ENCODE measurements at regions not wholly inside any gene's neighbourhood (a gene's known extent, or its start where the extent isn't known, plus 50 kb on each side); places are given as distances from the start of the nearest gene placed in this dataset.
A peak's percentile ranks its signal among the peaks of the same experiment; 100 is the strongest.
"Not testable (repeated sequence)": the region's sequence is repeated elsewhere in the genome, so short reads cannot be mapped to it uniquely, and the experiment has no call there.

DNA sequence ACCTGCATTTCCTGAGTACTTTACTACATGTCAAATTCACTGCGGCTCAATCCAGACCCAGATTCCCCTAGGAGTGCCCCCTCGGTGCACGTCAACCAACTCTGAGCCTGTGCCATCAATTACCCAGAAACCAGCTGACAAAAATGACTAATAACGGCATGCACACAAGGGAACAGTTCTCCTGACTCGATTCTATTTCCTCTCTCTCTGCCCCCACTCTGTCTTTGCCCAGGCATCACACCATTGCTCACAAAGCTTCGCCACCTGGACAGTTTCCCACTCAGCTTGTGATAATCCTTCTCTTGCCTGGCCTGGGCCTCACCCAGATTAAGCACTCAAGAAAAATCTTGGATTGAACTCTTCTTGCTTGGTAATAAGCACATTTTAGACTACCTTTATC lies 115.3 kb upstream of the NDUFV2 start:
- no peak for DNase-seq (ENCODE audit: low read depth)
- TF ChIP-seq, protein P1, sequence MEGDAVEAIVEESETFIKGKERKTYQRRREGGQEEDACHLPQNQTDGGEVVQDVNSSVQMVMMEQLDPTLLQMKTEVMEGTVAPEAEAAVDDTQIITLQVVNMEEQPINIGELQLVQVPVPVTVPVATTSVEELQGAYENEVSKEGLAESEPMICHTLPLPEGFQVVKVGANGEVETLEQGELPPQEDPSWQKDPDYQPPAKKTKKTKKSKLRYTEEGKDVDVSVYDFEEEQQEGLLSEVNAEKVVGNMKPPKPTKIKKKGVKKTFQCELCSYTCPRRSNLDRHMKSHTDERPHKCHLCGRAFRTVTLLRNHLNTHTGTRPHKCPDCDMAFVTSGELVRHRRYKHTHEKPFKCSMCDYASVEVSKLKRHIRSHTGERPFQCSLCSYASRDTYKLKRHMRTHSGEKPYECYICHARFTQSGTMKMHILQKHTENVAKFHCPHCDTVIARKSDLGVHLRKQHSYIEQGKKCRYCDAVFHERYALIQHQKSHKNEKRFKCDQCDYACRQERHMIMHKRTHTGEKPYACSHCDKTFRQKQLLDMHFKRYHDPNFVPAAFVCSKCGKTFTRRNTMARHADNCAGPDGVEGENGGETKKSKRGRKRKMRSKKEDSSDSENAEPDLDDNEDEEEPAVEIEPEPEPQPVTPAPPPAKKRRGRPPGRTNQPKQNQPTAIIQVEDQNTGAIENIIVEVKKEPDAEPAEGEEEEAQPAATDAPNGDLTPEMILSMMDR (IDR thresholded peaks at IDR 0.05; ENCODE audit: control insufficient read depth, extremely low read depth, insufficient read depth) = no peak
- H3K4me3 ChIP-seq (ENCODE audit: low read depth, low read length) = no peak overlapping the region

DNA sequence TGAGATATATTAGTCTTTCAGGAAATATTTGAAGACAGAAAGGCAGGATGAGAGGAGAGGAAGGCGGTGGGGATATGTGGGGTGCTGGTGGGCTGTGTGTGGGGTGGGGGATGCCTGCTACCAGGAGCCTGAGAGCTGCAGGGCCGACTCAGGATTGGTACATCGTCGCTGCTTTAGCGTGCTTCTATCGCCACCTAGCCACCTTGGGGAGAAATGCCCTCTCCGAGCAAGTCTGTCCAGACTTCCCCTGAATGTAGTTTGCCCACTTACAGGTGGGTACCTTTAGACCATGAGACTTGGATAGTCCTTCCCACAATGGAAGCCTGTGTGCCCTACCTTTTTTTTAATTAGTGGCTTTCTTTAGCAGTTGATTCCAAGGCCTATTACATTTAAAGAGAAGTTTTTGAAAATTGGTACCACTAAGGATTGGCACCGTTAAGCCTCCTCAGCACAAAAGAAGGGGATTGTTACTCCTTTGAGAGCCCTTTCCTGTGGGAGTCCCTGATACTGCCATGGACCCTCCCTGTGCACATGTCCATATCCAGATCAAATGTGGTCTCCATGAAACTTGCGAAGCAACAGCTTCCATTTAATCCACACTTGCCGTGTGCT lies 114.1 kb upstream of the NDUFV2 start:
- H3K4me3 ChIP-seq (ENCODE audit: low read depth, low read length) = no peak overlapping the region
- DNase-seq (ENCODE audit: low read depth) = peak; percentile 14
- TF ChIP-seq, protein P1 (IDR thresholded peaks at IDR 0.05; ENCODE audit: control insufficient read depth, extremely low read depth, insufficient read depth) = peak; percentile 93

GRCh38 chr18:8989017-8989416 lies 113.5 kb upstream of the NDUFV2 start:
- no peak for DNase-seq (ENCODE audit: low read depth)
- TF ChIP-seq, protein P1 (IDR thresholded peaks at IDR 0.05; ENCODE audit: control insufficient read depth, extremely low read depth, insufficient read depth) = no peak
- H3K4me3 ChIP-seq (ENCODE audit: low read depth, low read length) = no peak overlapping the region

DNA sequence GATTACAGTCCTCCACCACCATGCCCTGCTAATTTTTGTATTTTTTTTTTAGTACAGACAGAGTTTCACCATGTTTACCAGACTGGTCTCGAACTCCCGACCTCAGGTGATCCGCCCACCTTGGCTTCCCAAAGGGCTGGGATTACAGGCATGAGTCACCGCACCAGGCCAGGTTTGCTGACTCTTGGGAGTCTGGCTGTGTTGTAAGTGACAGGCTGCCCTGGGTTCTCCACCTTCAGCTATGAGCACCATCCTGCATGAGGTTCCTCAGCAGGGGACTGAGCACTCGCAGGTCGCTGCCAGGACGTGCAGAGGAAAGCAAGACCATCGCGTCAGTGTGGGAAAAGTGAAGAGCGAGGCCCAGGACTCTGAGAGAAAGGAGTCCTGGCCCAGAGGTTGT lies 112.6 kb upstream of the NDUFV2 start:
- no peak overlapping the region for H3K4me3 ChIP-seq (ENCODE audit: low read depth, low read length)
- TF ChIP-seq, protein P1 (IDR thresholded peaks at IDR 0.05; ENCODE audit: control insufficient read depth, extremely low read depth, insufficient read depth) = no peak

DNA sequence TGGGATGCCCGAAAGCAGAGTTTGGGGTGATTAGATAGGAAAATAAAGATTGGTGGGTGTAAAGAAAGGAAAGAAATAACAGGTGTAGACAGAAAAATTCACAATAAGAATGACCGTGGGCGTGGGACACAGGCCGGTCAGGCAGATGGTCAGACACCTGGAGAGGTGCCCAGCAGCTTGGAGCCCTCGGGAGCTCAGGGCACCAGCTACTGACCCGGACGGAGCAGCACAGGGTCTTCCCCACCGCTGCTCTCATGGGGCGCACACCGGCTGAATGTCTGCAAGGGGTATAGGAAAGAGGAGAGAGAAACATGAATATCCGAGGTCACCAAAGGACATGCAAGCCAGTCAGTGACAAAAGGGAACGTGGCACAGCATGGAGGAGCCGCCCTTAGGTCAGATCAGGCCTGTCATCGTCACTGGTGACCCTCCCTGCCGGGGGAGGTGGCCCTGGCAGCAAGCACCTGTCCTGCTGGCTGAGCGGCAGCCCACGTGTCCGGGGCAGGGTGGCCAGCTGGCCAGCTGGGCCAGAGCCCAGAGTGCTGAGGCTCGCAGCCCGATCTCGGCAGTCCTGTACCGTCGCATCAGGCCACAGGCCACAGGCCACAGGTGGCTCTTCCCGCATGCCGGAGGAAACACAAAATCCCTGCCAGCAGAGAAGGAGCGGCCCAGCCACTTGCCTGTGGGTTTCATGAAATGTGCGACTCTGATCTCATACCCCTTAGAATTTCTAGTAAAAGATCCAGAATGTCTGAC lies 112.0 kb upstream of the NDUFV2 start:
- TF ChIP-seq, protein P1 (IDR thresholded peaks at IDR 0.05; ENCODE audit: control insufficient read depth, extremely low read depth, insufficient read depth) = no peak
- H3K4me3 ChIP-seq (ENCODE audit: low read depth, low read length) = no peak overlapping the region
- peak; percentile 86 for DNase-seq (ENCODE audit: low read depth)

More for the DNA sequence above, 112.6 kb upstream of the NDUFV2 start:
- no peak for DNase-seq (ENCODE audit: low read depth)

- DNase-seq (ENCODE audit: low read depth) = no peak
- no peak overlapping the region for H3K4me3 ChIP-seq (ENCODE audit: low read depth, low read length)
- TF ChIP-seq, protein P1 (IDR thresholded peaks at IDR 0.05; ENCODE audit: control insufficient read depth, extremely low read depth, insufficient read depth) = no peak
Measured at GRCh38 chr18:8991155-8991554, 111.3 kb upstream of the NDUFV2 start.

GRCh38 chr18:8992500-8992899 lies 110.0 kb upstream of the NDUFV2 start:
- not testable (repeated sequence) for H3K4me3 ChIP-seq (ENCODE audit: low read depth, low read length); DNase-seq (ENCODE audit: low read depth)

Data from LNCaP clone FGC (cell line).